ENCODE measurements at regions not wholly inside any gene's neighbourhood (a gene's known extent, or its start where the extent isn't known, plus 50 kb on each side); places are given as distances from the start of the nearest gene placed in this dataset.

- Histone ChIP-seq H3K4me2 (ENCODE audit: insufficient read depth, low read length) (no peak overlapping the region), H3K4me3 (ENCODE audit: insufficient read depth, low read length) (no peak overlapping the region), H3K9me3 (ENCODE audit: low read depth, low read length) (no peaks in the 10 kb centered on the region), H3K27me3 (ENCODE audit: insufficient read depth, low read length) (no peaks in the 10 kb centered on the region), H3K27ac (ENCODE audit: low read depth, low read length) (no peak overlapping the region), H2AFZ (ENCODE audit: low read length) (no peak overlapping the region), H3K79me2 (ENCODE audit: insufficient read depth, low read length) (no peaks in the 10 kb centered on the region), H4K20me1 (ENCODE audit: insufficient read depth, low read length) (no peaks in the 10 kb centered on the region), H3K36me3 (ENCODE audit: insufficient read depth, low read length) (no peaks in the 10 kb centered on the region), H3K4me1 (ENCODE audit: insufficient read depth, low read length) (no peaks in the 10 kb centered on the region)
- no peak for TF ChIP-seq CTCF (IDR thresholded peaks at IDR 0.05; ENCODE audit: extremely low read depth, low read depth, low read length)
- DNase-seq (ENCODE audit: insufficient read length, low spot score, missing footprints) = no peak
Measured at GRCh38 chr5:6812800-6813731, 99.8 kb downstream of the TENT4A start.

- H4K20me1 ChIP-seq (ENCODE audit: insufficient read depth, low read length) = no peaks in the 10 kb centered on the region
- no peak overlapping the region for H3K27ac ChIP-seq (ENCODE audit: low read depth, low read length)
- H3K4me2 ChIP-seq (ENCODE audit: insufficient read depth, low read length) = no peak overlapping the region
- no peaks in the 10 kb centered on the region for H3K79me2 ChIP-seq (ENCODE audit: insufficient read depth, low read length)
- no peak for TF ChIP-seq CTCF (IDR thresholded peaks at IDR 0.05; ENCODE audit: extremely low read depth, low read depth, low read length)
- no peaks in the 10 kb centered on the region for H3K4me1 ChIP-seq (ENCODE audit: insufficient read depth, low read length)
- no peaks in the 10 kb centered on the region for H3K36me3 ChIP-seq (ENCODE audit: insufficient read depth, low read length)
- H3K4me3 ChIP-seq (ENCODE audit: insufficient read depth, low read length) = no peak overlapping the region
- no peaks in the 10 kb centered on the region for H3K27me3 ChIP-seq (ENCODE audit: insufficient read depth, low read length)
- H3K9me3 ChIP-seq (ENCODE audit: low read depth, low read length) = no peaks in the 10 kb centered on the region
- no peak for DNase-seq (ENCODE audit: insufficient read length, low spot score, missing footprints)
- H2AFZ ChIP-seq (ENCODE audit: low read length) = no peak overlapping the region
Measured at GRCh38 chr5:6814816-6815215, 101.6 kb downstream of the TENT4A start.

- Histone ChIP-seq H3K27me3 (ENCODE audit: insufficient read depth, low read length) (no peaks in the 10 kb centered on the region), H3K79me2 (ENCODE audit: insufficient read depth, low read length) (no peaks in the 10 kb centered on the region), H4K20me1 (ENCODE audit: insufficient read depth, low read length) (no peaks in the 10 kb centered on the region), H3K9me3 (ENCODE audit: low read depth, low read length) (peaks cover 3% of the 10 kb centered on the region), H3K4me2 (ENCODE audit: insufficient read depth, low read length) (no peak overlapping the region), H3K27ac (ENCODE audit: low read depth, low read length) (no peak overlapping the region), H3K4me3 (ENCODE audit: insufficient read depth, low read length) (no peak overlapping the region), H3K4me1 (ENCODE audit: insufficient read depth, low read length) (no peaks in the 10 kb centered on the region), H2AFZ (ENCODE audit: low read length) (no peak overlapping the region), H3K36me3 (ENCODE audit: insufficient read depth, low read length) (no peaks in the 10 kb centered on the region)
- DNase-seq (ENCODE audit: insufficient read length, low spot score, missing footprints) = no peak
- TF ChIP-seq CTCF (IDR thresholded peaks at IDR 0.05; ENCODE audit: extremely low read depth, low read depth, low read length) = no peak
Measured at GRCh38 chr5:6818594-6819511, 105.6 kb downstream of the TENT4A start.

GRCh38 chr5:6819521-6819920 lies 106.3 kb downstream of the TENT4A start:
- H4K20me1 ChIP-seq (ENCODE audit: insufficient read depth, low read length) = no peaks in the 10 kb centered on the region
- no peak for DNase-seq (ENCODE audit: insufficient read length, low spot score, missing footprints)
- no peaks in the 10 kb centered on the region for H3K36me3 ChIP-seq (ENCODE audit: insufficient read depth, low read length)
- H3K4me1 ChIP-seq (ENCODE audit: insufficient read depth, low read length) = no peaks in the 10 kb centered on the region
- H3K9me3 ChIP-seq (ENCODE audit: low read depth, low read length) = peaks cover 3% of the 10 kb centered on the region
- no peak overlapping the region for H3K4me2 ChIP-seq (ENCODE audit: insufficient read depth, low read length)
- no peaks in the 10 kb centered on the region for H3K27me3 ChIP-seq (ENCODE audit: insufficient read depth, low read length)
- H3K27ac ChIP-seq (ENCODE audit: low read depth, low read length) = no peak overlapping the region
- no peak for TF ChIP-seq CTCF (IDR thresholded peaks at IDR 0.05; ENCODE audit: extremely low read depth, low read depth, low read length)
- no peak overlapping the region for H3K4me3 ChIP-seq (ENCODE audit: insufficient read depth, low read length)
- H2AFZ ChIP-seq (ENCODE audit: low read length) = no peak overlapping the region
- H3K79me2 ChIP-seq (ENCODE audit: insufficient read depth, low read length) = no peaks in the 10 kb centered on the region
